Transverse colon (tissue), 4 donors: ENCODE measurements at regions not wholly inside any gene's neighbourhood (a gene's known extent, or its start where the extent isn't known, plus 50 kb on each side); places are given as distances from the start of the nearest gene placed in this dataset.

Source experiments
- DNase-seq: peaks from one replicate; pipeline ENCODE4 v3.0.0-alpha.2; 2019
- H3K27ac ChIP-seq, 4 donors: fragments of 200-600 bp; sonication (generic); 2 replicates each; pipeline ENCODE4 v1.5.1; 2016 to 2018; ENCODE audit warnings: inconsistent platforms in 4 of 4
- H3K27me3 ChIP-seq: fragments of 200-600 bp; sonication (generic); 2 replicates; pipeline ENCODE4 v1.5.1; 2017; ENCODE audit warnings: inconsistent platforms
- H3K36me3 ChIP-seq, 4 donors: fragments of 200-600 bp; sonication (generic); 2 replicates each; pipeline ENCODE4 v1.5.1; 2017 to 2019; ENCODE audit warnings: inconsistent platforms in 4 of 4
- H3K4me1 ChIP-seq, 4 donors: fragments of 200-600 bp; sonication (generic); 2 replicates each; pipeline ENCODE4 v1.5.1; 2017 to 2020; ENCODE audit warnings: inconsistent platforms in 4 of 4
- H3K4me3 ChIP-seq, 4 donors: fragments of 200-600 bp; sonication (generic); 1 replicate in 1 of 4; 2 replicates in 3 of 4; pipeline versions ENCODE4 v1.5.1 to v1.6.1; 2017 to 2019; ENCODE audit warnings: inconsistent platforms in 4 of 4
- H3K9me3 ChIP-seq, 2 donors: fragments of 200-600 bp; sonication (generic); 2 replicates each; pipeline ENCODE4 v1.5.1; 2017 to 2019; ENCODE audit warnings: inconsistent platforms in 2 of 2
- CTCF ChIP-seq, 5 experiments: fragments of 200-600 bp in 3 of 5; fragments of 450-650 bp in 2 of 5; sonication (generic) in 3 of 5; IDR thresholded peaks; 1 replicate in 2 of 5; 2 replicates in 3 of 5; pipeline ENCODE4 v1.5.1; 2016 to 2017; ENCODE audit warnings: antibody characterized with exemption in 5 of 5, inconsistent platforms in 3 of 5, mild to moderate bottlenecking in 2 of 5, moderate library complexity in 1 of 5
- EP300 ChIP-seq: sonication (generic); formaldehyde crosslinking; IDR thresholded peaks from one replicate; pipeline ENCODE4 v1.6.1; 2017; ENCODE audit warnings: antibody characterized with exemption, low read depth
- POLR2A ChIP-seq: fragments of 450-650 bp; IDR thresholded peaks from one replicate; pipeline ENCODE4 v1.6.1; 2016; ENCODE audit warnings: antibody characterized with exemption, mild to moderate bottlenecking, moderate library complexity
- POLR2AphosphoS5 ChIP-seq, 3 donors: sonication (generic); formaldehyde crosslinking; IDR thresholded peaks; one replicate each; pipeline ENCODE4 v1.6.1; 2016; ENCODE audit warnings: antibody characterized with exemption in 3 of 3
- WGBS, 2 donors: methylation state at CpG; one replicate each; pipeline ENCODE4 v1.1.5; 2018; ENCODE audit warnings: low coverage in 1 of 2; 5-methylcytosine and 5-hydroxymethylcytosine counted together
- in situ Hi-C, 4 donors: fragments of 200-750 bp; cut with MboI; loops; one replicate each; pipeline versions ENCODE4 v1.15.0 to v1.15.1; 2017; ENCODE audit warnings: low sequenced_read_pairs in 3 of 4, low pct_ligation_motif_present in 1 of 4, low pct_unique_long_range_greater_than_20kb in 1 of 4
- intact Hi-C: fragments of 100-400 bp; cut with DNase I; formaldehyde crosslinking; loops from one replicate; pipeline ENCODE4 v1.15.1; 2023; ENCODE audit warnings: low total_unique reads

- H3K36me3 ChIP-seq = no peaks in the 10 kb centered on the region
- intact Hi-C loops = no loop called here
- DNase-seq = no peak
- H3K9me3 ChIP-seq = no peaks in the 10 kb centered on the region
- TF ChIP-seq CTCF (IDR thresholded peaks at IDR 0.05) = no peak
- TF ChIP-seq EP300 = no peak
- TF ChIP-seq POLR2A = no peak
- no peak for TF ChIP-seq POLR2AphosphoS5 (IDR thresholded peaks at IDR 0.05)
- 60 to 61% methylated on average over 1 of the region's 1 CpG for WGBS, 2 donors
- peak overlapping the region in 3 of 4 donors; percentile 15 to 50 (median 42) for H3K27ac ChIP-seq
- in situ Hi-C loops = no loop called here
- H3K4me1 ChIP-seq = peaks cover 0 to 15% (median 11%) of the 10 kb centered on the region in 4 donors
- H3K4me3 ChIP-seq = no peak overlapping the region
- no peaks in the 10 kb centered on the region for H3K27me3 ChIP-seq
Observed at GRCh38 chr5:124342027-124342471, 404.4 kb downstream of the ZNF608 start.

- H3K27ac ChIP-seq = peak overlapping the region in 3 of 4 donors; percentile 36 to 50 (median 42)
- in situ Hi-C loops = no loop called here
Observed at GRCh38 chr5:124341066-124341858, 405.2 kb downstream of the ZNF608 start.

GRCh38 chr5:124337996-124338395 is 408.4 kb downstream of the ZNF608 start:
- no peak overlapping the region for H3K27ac ChIP-seq
- no peaks in the 10 kb centered on the region for H3K36me3 ChIP-seq
- DNase-seq = no peak
- in situ Hi-C loops = no loop called here
- H3K4me1 ChIP-seq = peaks cover 0 to 14% (median 8%) of the 10 kb centered on the region in 4 donors
- no peak overlapping the region for H3K4me3 ChIP-seq
- TF ChIP-seq POLR2A (no peak), CTCF (IDR thresholded peaks at IDR 0.05) (no peak), POLR2AphosphoS5 (IDR thresholded peaks at IDR 0.05) (no peak), EP300 (no peak)
- H3K9me3 ChIP-seq = no peaks in the 10 kb centered on the region
- no peaks in the 10 kb centered on the region for H3K27me3 ChIP-seq
- intact Hi-C loops = no loop called here

More at GRCh38 chr5:124341066-124341858, 405.2 kb downstream of the ZNF608 start:
- no peak overlapping the region for H3K4me3 ChIP-seq
- TF ChIP-seq EP300 (no peak), POLR2A (no peak), CTCF (IDR thresholded peaks at IDR 0.05) (no peak), POLR2AphosphoS5 (IDR thresholded peaks at IDR 0.05) (no peak)
- peaks cover 0 to 15% (median 11%) of the 10 kb centered on the region in 4 donors for H3K4me1 ChIP-seq
- intact Hi-C loops = no loop called here
- no peaks in the 10 kb centered on the region for H3K36me3 ChIP-seq
- DNase-seq = no peak
- 40 to 59% methylated on average over 6 to 7 of the region's 7 CpGs for WGBS, 2 donors
- no peaks in the 10 kb centered on the region for H3K27me3 ChIP-seq
- H3K9me3 ChIP-seq = no peaks in the 10 kb centered on the region

GRCh38 chr5:124333298-124333979 is 413.0 kb downstream of the ZNF608 start:
- no peak overlapping the region for H3K4me3 ChIP-seq
- TF ChIP-seq CTCF (IDR thresholded peaks at IDR 0.05) (no peak), POLR2A (no peak), POLR2AphosphoS5 (IDR thresholded peaks at IDR 0.05) (no peak), EP300 (no peak)
- no peak overlapping the region for H3K27ac ChIP-seq
- H3K27me3 ChIP-seq = no peaks in the 10 kb centered on the region
- no peaks in the 10 kb centered on the region for H3K36me3 ChIP-seq
- H3K4me1 ChIP-seq = peaks cover 0 to 5% (median 0%) of the 10 kb centered on the region in 4 donors
- in situ Hi-C loops = no loop called here
- intact Hi-C loops = no loop called here
- WGBS, 2 donors = 63 to 68% methylated on average over 4 of the region's 4 CpGs
- no peak for DNase-seq
- no peaks in the 10 kb centered on the region for H3K9me3 ChIP-seq
